ENCODE measurements at regions not wholly inside any gene's neighbourhood (a gene's known extent, or its start where the extent isn't known, plus 50 kb on each side); places are given as distances from the start of the nearest gene placed in this dataset.

DNA sequence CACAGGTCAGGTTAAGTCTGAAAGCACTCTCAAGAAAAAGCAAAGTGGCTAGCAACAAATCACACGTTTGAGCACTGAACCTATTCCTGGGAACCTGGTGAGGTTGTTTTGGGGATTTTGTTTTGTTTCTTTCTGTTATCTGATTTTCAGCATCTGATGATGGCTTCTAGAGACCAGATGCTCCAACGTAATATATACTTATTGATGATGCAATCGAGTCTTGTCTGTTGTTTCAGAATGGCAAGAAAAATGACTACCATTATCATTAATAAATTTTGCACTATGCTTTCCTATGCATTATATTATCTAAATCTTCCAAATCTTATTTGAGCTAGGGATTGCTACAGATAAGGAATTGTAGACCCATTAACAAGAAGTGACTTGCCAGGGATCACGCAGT lies 312.3 kb upstream of the FAT3 start:
- Histone ChIP-seq H3K4me3 (ENCODE audit: low read depth, low read length) (no peak overlapping the region), H3K27ac (no peak overlapping the region), H3K36me3 (no peaks in the 10 kb centered on the region), H3K27me3 (ENCODE audit: insufficient read depth, low read depth, severe bottlenecking) (no peaks in the 10 kb centered on the region), H3K9me3 (ENCODE audit: severe bottlenecking) (no peaks in the 10 kb centered on the region)
- TF ChIP-seq, protein P1, sequence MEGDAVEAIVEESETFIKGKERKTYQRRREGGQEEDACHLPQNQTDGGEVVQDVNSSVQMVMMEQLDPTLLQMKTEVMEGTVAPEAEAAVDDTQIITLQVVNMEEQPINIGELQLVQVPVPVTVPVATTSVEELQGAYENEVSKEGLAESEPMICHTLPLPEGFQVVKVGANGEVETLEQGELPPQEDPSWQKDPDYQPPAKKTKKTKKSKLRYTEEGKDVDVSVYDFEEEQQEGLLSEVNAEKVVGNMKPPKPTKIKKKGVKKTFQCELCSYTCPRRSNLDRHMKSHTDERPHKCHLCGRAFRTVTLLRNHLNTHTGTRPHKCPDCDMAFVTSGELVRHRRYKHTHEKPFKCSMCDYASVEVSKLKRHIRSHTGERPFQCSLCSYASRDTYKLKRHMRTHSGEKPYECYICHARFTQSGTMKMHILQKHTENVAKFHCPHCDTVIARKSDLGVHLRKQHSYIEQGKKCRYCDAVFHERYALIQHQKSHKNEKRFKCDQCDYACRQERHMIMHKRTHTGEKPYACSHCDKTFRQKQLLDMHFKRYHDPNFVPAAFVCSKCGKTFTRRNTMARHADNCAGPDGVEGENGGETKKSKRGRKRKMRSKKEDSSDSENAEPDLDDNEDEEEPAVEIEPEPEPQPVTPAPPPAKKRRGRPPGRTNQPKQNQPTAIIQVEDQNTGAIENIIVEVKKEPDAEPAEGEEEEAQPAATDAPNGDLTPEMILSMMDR (IDR thresholded peaks at IDR 0.05; ENCODE audit: low read depth, low read length), result no peak
- no peak for DNase-seq

DNA sequence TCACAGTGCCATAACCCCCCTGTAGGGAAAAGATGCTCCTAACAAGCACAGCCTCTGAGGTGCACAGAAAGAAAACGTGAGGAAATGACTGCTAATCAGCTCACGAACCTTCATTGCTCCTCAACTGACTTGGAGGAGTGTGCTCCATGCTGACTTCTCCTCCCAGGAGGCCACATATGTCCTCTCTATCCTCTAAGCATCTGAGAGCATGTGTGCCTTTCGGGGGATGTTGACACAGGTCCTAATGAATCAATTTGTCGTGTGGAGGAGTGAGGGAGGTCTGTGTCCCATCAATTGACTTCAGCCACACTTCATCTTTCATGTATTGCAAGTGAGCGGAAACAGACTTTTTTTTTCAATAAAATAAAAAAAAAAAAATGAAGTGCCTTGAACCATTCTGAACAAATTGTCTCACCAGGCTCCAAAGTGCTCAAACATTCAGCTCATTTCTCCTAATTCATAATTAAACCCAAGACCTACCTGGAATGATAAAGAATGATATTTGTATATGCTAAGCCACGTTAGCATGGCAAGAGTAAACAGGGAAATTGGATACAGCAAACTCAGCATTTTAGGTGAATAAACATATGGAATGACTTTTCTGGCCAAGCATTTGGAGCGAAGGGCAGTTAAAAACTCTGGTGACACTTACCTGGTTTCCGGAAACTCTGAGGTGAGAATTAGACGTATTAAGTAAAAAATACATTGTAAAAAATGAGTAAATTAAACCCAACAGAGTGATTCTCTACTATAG lies 317.6 kb upstream of the FAT3 start:
- TF ChIP-seq, protein P1 (IDR thresholded peaks at IDR 0.05; ENCODE audit: low read depth, low read length), result no peak
- Histone ChIP-seq H3K4me3 (ENCODE audit: low read depth, low read length) (no peak overlapping the region), H3K36me3 (no peaks in the 10 kb centered on the region), H3K27me3 (ENCODE audit: insufficient read depth, low read depth, severe bottlenecking) (no peaks in the 10 kb centered on the region), H3K9me3 (ENCODE audit: severe bottlenecking) (no peaks in the 10 kb centered on the region), H3K27ac (no peak overlapping the region)
- no peak for DNase-seq

DNA sequence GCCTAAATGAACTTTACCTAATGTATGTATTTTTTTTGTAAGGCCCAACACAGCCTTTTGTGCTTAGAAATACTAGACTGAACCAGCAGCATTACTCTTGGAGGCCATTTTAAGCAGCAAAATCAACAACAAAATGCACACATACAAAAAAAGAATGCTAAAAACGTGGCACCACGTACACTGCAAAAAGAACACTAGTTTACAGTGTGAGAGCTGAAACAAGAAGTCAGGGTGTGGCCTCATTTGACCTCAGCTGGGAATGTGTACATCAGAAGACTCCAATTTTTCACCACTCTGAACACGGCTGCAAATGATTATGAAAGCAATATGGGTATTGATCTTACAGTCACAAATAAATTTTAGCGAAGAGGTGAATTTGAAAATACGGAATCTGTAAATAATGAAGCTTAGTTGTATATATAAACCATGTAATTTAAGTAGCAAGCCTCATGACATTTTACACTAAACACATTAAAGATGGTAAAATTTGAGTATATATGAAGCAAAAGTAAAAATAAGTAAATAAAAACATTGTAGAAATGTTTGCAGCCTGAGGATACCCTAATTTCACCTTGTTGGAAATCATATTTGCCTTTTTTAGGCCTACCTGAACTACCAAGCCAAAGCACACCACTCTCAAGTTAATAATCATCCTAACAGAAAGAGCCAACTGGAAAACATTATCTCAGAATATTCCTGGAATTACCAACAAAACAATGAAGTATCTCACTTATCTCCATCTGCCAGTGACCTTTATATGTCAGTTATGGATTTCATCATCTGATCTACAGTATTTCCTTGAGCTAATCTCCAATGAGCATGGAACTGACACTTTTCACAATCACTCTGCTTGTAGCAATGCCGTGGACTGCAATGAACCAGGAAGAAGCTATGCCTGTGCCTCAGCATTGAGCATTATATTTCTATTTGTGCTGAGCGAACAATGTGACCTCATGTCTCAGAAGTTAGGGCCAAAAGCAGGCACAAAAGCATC lies 319.5 kb upstream of the FAT3 start:
- TF ChIP-seq, protein P1 (IDR thresholded peaks at IDR 0.05; ENCODE audit: low read depth, low read length), result no peak
- Histone ChIP-seq H3K9me3 (ENCODE audit: severe bottlenecking) (no peaks in the 10 kb centered on the region), H3K36me3 (no peaks in the 10 kb centered on the region), H3K4me3 (ENCODE audit: low read depth, low read length) (no peak overlapping the region), H3K27ac (no peak overlapping the region), H3K27me3 (ENCODE audit: insufficient read depth, low read depth, severe bottlenecking) (no peaks in the 10 kb centered on the region)
- no peak for DNase-seq

GRCh38 chr11:91902312-91902711 lies 322.3 kb upstream of the FAT3 start:
- H3K36me3 ChIP-seq, result no peaks in the 10 kb centered on the region
- no peak overlapping the region for H3K27ac ChIP-seq
- H3K9me3 ChIP-seq (ENCODE audit: severe bottlenecking), result no peaks in the 10 kb centered on the region
- TF ChIP-seq, protein P1 (IDR thresholded peaks at IDR 0.05; ENCODE audit: low read depth, low read length), result no peak
- H3K4me3 ChIP-seq (ENCODE audit: low read depth, low read length), result no peak overlapping the region
- H3K27me3 ChIP-seq (ENCODE audit: insufficient read depth, low read depth, severe bottlenecking), result no peaks in the 10 kb centered on the region
- DNase-seq, result no peak

DNA sequence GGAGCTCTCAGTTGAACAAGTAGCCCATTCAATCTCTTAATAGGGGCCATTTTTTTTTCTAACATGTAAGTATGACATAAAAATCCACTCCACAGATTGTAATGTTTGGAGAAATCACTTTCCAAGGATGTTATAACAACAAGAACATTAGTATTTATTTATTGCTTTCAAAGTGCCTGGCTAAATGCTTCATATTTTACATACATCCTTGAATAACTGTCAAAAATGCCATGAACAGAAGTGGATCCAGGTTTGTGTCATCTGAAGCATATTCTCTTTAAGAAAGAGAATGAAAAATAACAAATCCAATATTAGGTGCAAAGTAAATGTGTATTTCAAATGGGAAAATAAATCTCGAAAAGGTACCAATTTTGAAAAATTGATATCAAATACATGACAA lies 344.0 kb upstream of the FAT3 start:
- no peak for DNase-seq
- Histone ChIP-seq H3K4me3 (ENCODE audit: low read depth, low read length) (no peak overlapping the region), H3K36me3 (no peaks in the 10 kb centered on the region), H3K27ac (no peak overlapping the region), H3K9me3 (ENCODE audit: severe bottlenecking) (no peaks in the 10 kb centered on the region), H3K27me3 (ENCODE audit: insufficient read depth, low read depth, severe bottlenecking) (no peaks in the 10 kb centered on the region)
- TF ChIP-seq, protein P1 (IDR thresholded peaks at IDR 0.05; ENCODE audit: low read depth, low read length), result no peak

Measured in WERI-Rb-1 (cell line).